ENCODE measurements at regions not wholly inside any gene's neighbourhood (a gene's known extent, or its start where the extent isn't known, plus 50 kb on each side); places are given as distances from the start of the nearest gene placed in this dataset.

DNA sequence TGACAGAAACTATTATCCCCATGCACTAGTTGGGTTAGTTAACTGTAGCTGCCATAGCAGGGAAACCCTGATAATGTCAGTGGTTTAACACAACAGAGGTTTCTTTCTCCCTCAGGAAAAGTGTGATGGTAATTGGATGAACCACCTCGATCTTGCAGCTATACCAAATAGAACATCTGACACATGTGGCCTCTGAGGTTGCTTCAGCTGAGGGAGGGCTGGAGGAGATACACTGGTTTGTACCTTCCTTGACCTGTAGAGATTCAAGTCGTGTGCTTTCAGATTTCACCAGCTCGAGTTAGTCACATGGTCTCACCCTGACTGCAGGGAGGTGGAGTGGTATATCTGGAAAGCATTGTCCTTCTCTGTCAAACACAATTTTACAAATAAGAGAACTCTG lies 147.2 kb upstream of the SFRP2 start (continued):
- TF ChIP-seq, protein P1, sequence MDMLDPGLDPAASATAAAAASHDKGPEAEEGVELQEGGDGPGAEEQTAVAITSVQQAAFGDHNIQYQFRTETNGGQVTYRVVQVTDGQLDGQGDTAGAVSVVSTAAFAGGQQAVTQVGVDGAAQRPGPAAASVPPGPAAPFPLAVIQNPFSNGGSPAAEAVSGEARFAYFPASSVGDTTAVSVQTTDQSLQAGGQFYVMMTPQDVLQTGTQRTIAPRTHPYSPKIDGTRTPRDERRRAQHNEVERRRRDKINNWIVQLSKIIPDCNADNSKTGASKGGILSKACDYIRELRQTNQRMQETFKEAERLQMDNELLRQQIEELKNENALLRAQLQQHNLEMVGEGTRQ (IDR thresholded peaks at IDR 0.05; ENCODE audit: low read length): no peak

All from H1 (cell line).